ENCODE measurements at regions not wholly inside any gene's neighbourhood (a gene's known extent, or its start where the extent isn't known, plus 50 kb on each side); places are given as distances from the start of the nearest gene placed in this dataset.

GRCh38 chr21:26652854-26653253 lies 79.8 kb upstream of the CYYR1 start:
- no peak for TF ChIP-seq CTCF (IDR thresholded peaks at IDR 0.05)

GRCh38 chr21:26641062-26641461 lies 68.0 kb upstream of the CYYR1 start:
- no peak for TF ChIP-seq CTCF (IDR thresholded peaks at IDR 0.05)

GRCh38 chr21:26637201-26637745 lies 64.2 kb upstream of the CYYR1 start:
- TF ChIP-seq CTCF (IDR thresholded peaks at IDR 0.05), result no peak

- no peak for TF ChIP-seq CTCF (IDR thresholded peaks at IDR 0.05)
These were observed 62.6 kb upstream of the CYYR1 start for GRCh38 chr21:26635681-26636080.

- no peak for TF ChIP-seq CTCF (IDR thresholded peaks at IDR 0.05)
These were observed 59.6 kb upstream of the CYYR1 start for GRCh38 chr21:26632691-26633090.

DNA sequence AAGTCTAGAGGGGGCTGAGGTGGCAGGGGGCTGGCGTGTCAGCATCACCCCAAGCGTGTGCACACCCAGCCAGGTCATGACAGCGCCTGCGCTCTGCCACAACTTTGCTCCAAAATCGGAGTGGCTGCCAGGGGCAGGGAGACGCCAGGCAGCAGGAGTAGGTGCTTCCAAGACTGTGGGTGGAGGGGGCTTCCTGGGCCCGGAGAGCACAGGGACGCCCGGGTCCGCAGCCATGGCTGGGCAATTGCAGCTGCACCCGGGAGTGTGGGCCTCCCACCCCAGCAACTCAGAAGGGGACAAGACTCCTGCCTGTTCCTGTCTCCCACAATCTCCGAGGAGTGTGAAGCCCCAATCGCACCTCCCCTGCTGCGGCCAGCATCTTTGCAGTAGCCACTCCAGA lies 53.1 kb upstream of the CYYR1 start:
- no peak for TF ChIP-seq CTCF (IDR thresholded peaks at IDR 0.05)

DNA sequence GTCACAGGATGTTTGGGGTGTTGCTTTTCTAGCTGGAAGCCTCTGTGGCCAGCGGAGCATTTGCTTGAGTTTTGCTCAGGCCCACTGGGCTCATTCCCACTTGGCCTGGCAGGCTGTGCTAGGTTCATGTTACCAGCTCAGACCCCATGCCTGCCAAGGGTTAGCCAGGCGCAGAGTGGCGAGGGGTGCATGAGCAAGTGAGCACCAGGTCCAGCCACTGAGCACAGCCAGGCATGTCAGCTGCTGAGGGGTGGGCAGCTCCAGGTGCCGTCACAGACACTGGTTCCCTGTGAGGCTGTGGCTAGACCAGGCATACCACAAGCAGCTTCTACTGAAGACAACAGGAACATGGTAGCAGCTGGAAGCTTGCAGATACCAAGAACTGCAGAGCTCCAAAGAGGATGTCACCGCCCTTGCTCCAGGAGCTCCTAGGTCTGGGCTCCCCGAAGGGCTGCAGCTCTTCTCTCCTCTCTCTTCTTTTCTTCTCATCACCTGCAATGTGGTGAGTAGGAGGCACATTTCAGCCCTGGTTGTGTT lies 52.0 kb upstream of the CYYR1 start:
- no peak for TF ChIP-seq CTCF (IDR thresholded peaks at IDR 0.05)

All from LNCAP (cell line).